Dendritic cell treated with granulocyte-macrophage colony-stimulating factor and Interleukin-4, amounts not matched to agents 40 ng/mL and 50 ng/mL, for 4 days (primary cell): ENCODE measurements at regions not wholly inside any gene's neighbourhood (a gene's known extent, or its start where the extent isn't known, plus 50 kb on each side); places are given as distances from the start of the nearest gene placed in this dataset.

Experiments used
- H3K27ac Mint-ChIP-seq: one replicate; pipeline ENCODE4 v1.8.0; 2022; ENCODE audit warnings: mild to moderate bottlenecking, mixed read lengths
- H3K27me3 Mint-ChIP-seq: one replicate; pipeline ENCODE4 v1.8.0; 2022; ENCODE audit warnings: mild to moderate bottlenecking, mixed read lengths
- H3K36me3 Mint-ChIP-seq: one replicate; pipeline ENCODE4 v1.8.0; 2022; ENCODE audit warnings: low read depth, mixed read lengths
- H3K4me1 Mint-ChIP-seq: one replicate; pipeline ENCODE4 v1.8.0; 2022; ENCODE audit warnings: low read depth, mixed read lengths
- H3K4me3 Mint-ChIP-seq: one replicate; pipeline ENCODE4 v1.8.0; 2022; ENCODE audit warnings: mild to moderate bottlenecking, moderate library complexity, mixed read lengths
- H3K9me3 Mint-ChIP-seq: one replicate; pipeline ENCODE4 v1.8.0; 2022; ENCODE audit warnings: mixed read lengths
- intact Hi-C: fragments of 100-400 bp; cut with micrococcal nuclease; formaldehyde crosslinking; loops from one replicate; pipeline ENCODE4 v1.15.0; 2022

DNA sequence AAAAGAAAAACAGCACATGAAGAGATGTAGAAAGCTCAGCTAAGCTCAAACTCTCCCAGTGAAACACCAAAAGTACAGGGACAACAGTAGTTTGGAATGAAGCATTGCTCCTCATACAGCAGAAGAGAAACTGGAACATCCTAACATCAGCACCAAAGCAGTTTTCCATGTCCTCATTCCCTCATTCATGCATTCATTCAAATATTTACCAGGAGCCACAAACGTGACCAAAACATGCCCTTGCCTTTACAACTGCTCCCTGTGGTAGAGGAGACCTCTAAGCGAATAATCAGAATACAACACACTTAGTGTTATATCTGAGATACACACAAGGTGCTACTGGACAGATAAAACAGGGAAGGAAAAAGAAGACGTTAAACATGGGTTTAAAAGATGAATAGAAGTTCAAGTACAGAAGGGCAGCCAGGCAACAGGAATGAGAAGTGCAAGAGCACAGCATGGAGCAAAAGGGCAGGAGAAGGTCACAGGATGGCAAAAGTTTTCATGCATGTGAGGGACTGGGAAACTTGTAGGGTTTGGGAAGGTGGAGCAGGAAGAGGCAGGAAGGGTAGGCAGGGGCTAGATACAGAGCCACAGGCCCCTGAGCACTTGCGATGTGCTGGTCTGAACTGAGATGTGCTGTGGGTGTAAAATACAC lies 58.5 kb upstream of the LMCD1 start:
- H3K4me3 Mint-ChIP-seq = no peak overlapping the region
- intact Hi-C loops = loop anchor here (1.0 kb wide), 2 partner anchors 164 to 180 kb away; no protein-coding TSS in a partner anchor
- no peaks in the 10 kb centered on the region for H3K36me3 Mint-ChIP-seq
- H3K27me3 Mint-ChIP-seq = peaks cover 2% of the 10 kb centered on the region
- H3K27ac Mint-ChIP-seq = no peak overlapping the region
- no peaks in the 10 kb centered on the region for H3K4me1 Mint-ChIP-seq
- H3K9me3 Mint-ChIP-seq = no peaks in the 10 kb centered on the region

DNA sequence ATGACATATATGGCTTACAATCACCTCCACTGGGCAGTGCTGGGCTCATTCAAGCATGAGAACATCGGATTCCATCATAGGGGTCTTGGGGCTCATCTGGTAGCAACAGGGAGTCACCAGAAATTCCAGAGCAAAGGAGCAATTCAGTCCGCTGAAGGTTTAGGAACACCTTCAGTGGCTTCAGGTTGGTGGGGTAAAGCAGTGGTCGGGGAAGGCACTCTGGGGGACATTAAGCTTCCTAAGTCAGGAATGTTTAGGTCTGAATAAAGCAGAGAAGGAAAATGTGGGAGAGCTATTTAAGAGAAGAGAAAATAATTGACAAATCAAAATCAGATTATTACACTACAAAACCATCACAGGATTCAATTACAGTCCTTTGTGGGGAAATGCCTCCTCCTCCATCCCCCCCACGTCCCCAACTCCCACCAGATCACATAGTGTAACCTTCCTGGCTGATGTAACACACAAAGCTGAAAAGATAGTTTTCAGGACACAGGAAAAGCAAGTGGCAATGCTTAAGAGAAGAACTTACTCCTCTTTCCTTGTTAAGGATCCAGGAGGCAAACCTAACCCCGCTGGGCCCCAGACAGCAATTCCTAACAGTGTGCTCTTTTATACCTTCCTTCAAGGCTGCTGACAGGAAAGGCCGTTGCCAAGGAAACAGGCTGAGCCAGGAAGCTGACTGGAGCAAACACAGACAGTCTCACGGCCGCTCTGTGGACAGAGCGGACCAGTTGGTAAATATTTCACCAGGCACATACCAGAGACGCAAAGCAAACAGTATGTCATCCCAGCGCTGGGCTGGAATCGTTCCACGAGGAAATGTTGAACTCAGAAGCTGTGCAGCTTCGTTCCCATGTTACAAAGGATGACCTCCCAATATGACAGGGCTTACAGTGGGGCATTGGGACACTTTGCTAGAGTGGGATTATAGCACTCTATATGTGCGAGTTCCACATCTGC lies 57.5 kb upstream of the LMCD1 start:
- no peaks in the 10 kb centered on the region for H3K9me3 Mint-ChIP-seq
- no peak overlapping the region for H3K4me3 Mint-ChIP-seq
- peaks cover 4% of the 10 kb centered on the region for H3K27me3 Mint-ChIP-seq
- H3K36me3 Mint-ChIP-seq = no peaks in the 10 kb centered on the region
- H3K4me1 Mint-ChIP-seq = no peaks in the 10 kb centered on the region
- intact Hi-C loops = no loop called here
- H3K27ac Mint-ChIP-seq = no peak overlapping the region

DNA sequence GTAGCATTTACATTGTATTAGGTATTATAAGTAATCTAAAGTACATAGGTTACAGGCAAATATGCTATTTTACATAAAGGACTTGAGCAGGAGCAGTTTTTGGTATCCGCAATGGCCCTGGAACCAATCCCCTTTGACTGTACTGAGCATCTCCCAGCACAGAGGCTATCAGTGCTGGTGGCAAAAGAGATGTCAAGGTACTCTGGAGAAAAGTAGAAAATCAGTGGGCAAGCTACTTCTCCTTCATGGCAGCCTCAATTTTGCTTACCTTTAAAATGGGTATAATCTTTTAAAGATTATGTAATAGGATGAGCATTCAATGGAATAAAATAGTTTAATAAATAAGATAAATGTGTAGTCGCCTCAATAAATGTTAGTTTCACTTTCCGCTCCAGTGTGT lies 56.7 kb upstream of the LMCD1 start:
- Mint-ChIP-seq H3K27me3 (peaks cover 4% of the 10 kb centered on the region), H3K9me3 (peaks cover 5% of the 10 kb centered on the region), H3K4me3 (no peak overlapping the region), H3K36me3 (no peaks in the 10 kb centered on the region), H3K4me1 (no peaks in the 10 kb centered on the region), H3K27ac (no peak overlapping the region)
- intact Hi-C loops = no loop called here

DNA sequence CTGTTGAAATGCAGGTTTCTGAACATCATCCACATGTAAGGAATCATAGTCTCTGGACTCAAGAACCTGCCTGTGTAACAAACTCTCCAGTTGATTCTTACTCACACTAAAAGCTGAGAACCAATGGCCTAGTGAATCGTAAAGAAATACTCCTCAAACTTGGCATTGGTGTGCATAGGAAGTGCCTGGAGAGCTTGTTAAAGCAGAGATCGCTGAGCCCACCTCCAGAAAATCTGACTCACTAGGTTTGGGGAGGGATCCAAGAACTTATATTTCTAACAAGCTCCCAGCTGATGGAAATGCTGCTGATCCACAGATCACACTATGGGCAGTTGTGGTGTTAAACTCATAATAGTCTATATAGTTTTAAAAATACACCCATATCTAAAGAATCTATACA lies 55.8 kb upstream of the LMCD1 start:
- H3K36me3 Mint-ChIP-seq = no peaks in the 10 kb centered on the region
- peaks cover 7% of the 10 kb centered on the region for H3K9me3 Mint-ChIP-seq
- intact Hi-C loops = no loop called here
- H3K4me1 Mint-ChIP-seq = no peaks in the 10 kb centered on the region
- H3K27me3 Mint-ChIP-seq = peaks cover 4% of the 10 kb centered on the region
- H3K4me3 Mint-ChIP-seq = no peak overlapping the region
- H3K27ac Mint-ChIP-seq = no peak overlapping the region

DNA sequence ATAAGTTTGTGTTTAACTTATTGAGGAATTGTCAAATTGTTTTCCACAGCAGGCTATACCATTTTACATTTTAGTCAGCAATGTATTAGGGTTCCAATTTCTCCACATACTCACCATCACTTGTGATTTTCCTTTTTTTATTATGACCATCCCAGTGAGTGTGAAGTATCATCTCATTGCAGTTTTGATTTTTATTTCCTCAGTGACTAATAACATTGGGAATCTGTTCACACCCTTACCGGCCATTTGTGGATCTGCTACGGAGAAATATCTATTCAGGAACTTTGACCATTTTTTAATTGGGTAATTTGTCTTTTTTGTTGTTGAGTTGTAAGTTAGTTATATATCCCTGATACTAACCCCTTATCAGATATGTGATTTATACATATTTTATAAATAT lies 54.8 kb upstream of the LMCD1 start:
- Mint-ChIP-seq H3K4me1 (no peaks in the 10 kb centered on the region), H3K4me3 (no peak overlapping the region), H3K27ac (no peak overlapping the region), H3K36me3 (no peaks in the 10 kb centered on the region), H3K9me3 (peaks cover 7% of the 10 kb centered on the region), H3K27me3 (peaks cover 4% of the 10 kb centered on the region)
- intact Hi-C loops = no loop called here

DNA sequence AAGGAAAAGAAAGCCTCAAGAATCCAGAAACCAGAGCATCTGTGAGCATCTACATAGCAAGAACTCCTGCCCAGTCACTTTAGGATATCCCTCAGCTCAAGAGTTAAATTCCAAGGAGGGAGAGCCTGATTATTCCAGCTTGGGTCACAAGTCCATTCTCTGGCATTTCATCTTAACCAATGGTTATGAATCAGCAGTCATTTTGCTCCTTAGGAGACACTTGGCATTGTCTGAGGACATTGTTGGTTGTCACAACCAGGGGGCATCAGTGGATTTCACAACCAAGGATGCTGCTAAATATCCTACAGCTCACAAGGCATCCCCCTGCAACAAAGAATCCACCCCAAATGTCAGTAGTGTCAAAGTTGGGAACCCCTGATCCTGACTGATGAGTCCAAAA lies 51.0 kb upstream of the LMCD1 start:
- no peak overlapping the region for H3K27ac Mint-ChIP-seq
- intact Hi-C loops = no loop called here
- no peaks in the 10 kb centered on the region for H3K4me1 Mint-ChIP-seq
- H3K4me3 Mint-ChIP-seq = no peak overlapping the region
- H3K27me3 Mint-ChIP-seq = peaks cover 4% of the 10 kb centered on the region
- H3K36me3 Mint-ChIP-seq = no peaks in the 10 kb centered on the region
- peaks cover 7% of the 10 kb centered on the region for H3K9me3 Mint-ChIP-seq

DNA sequence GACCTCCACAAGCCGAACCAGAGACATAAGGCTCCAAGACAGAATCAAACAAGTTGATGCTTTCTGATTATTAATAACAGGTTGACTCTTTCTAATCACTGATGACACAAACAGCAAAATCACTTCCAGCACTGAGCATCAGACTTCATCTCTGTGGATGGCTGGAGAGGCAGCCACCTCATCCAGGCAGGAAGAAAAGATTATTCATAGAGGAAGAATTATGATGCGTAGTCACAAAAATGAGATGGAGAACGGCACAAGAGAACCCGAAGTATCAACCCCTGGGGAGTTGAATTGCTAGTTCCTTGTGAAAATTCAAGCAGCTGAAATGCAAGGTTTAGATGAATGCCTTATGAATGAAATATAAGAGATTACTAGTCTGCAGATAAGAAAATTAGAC lies 49.9 kb upstream of the LMCD1 start:
- intact Hi-C loops = no loop called here
- Mint-ChIP-seq H3K4me3 (no peak overlapping the region), H3K9me3 (peaks cover 7% of the 10 kb centered on the region)

More for the DNA sequence above, 49.9 kb upstream of the LMCD1 start:
- Mint-ChIP-seq H3K4me1 (no peaks in the 10 kb centered on the region), H3K27ac (no peak overlapping the region), H3K36me3 (no peaks in the 10 kb centered on the region), H3K27me3 (peaks cover 4% of the 10 kb centered on the region)
